ENCODE measurements at regions not wholly inside any gene's neighbourhood (a gene's known extent, or its start where the extent isn't known, plus 50 kb on each side); places are given as distances from the start of the nearest gene placed in this dataset.
A peak's percentile ranks its signal among the peaks of the same experiment; 100 is the strongest.

DNA sequence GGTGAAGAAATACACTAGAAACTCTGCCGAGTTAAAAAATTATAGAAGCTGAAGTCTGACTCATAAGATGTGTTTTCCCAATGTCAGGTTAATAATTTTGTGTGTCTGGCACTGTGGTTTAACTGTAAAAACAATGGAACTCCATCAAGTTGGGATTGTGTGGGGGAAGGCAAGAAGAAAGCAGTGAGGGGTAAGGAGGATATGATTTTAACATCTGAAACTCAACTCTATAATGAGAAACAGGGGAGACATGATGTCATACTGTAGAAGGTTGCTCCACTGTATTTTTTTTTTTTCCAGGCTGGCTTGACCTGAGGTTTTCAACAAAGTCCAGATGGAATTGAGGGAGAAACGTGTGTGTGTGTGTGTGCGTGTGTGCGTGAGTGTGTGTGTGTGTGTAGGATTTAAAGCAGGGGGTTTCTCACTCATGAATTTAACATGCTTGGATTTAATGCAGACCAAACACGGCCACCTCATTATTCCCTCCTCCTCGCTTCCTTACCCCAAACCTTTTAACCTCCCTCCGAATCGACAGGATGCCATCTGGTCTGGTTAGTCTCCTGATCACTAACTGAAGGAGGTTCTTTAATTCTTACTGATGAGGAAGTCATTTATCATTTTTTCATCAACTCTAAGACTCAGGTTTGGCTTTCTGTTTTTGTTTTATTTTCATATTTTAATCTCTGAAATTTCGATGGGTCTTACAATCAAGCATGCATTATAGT lies 140.2 kb upstream of the LPAR1 start:
- H3K9me3 ChIP-seq (replicated peaks; ENCODE audit: control insufficient read depth, insufficient read depth, low read length): no peaks in the 10 kb centered on the region
- no peaks in the 10 kb centered on the region for H3K4me1 ChIP-seq (ENCODE audit: control insufficient read depth, extremely low read depth, insufficient read depth, low read length)
- no peak overlapping the region for H3K27ac ChIP-seq (ENCODE audit: insufficient read depth, low read depth, low read length)
- no peaks in the 10 kb centered on the region for H3K27me3 ChIP-seq (ENCODE audit: control insufficient read depth in 2 of 2, insufficient read depth in 2 of 2, low read length in 2 of 2)
- H2AFZ ChIP-seq (ENCODE audit: low read depth, low read length): no peak overlapping the region
- no peak overlapping the region for H3K4me2 ChIP-seq (ENCODE audit: insufficient read depth, low read length)
- intact Hi-C loops (cut with micrococcal nuclease): no loop called here
- no peaks in the 10 kb centered on the region for H3K36me3 ChIP-seq (ENCODE audit: control insufficient read depth in 2 of 2, extremely low read depth in 1 of 2, insufficient read depth in 2 of 2, low read length in 2 of 2)
- DNase-seq (ENCODE audit: low read depth, low spot score) (peak; percentile 19), FAIRE-seq (no peak)
- H4K20me1 ChIP-seq (replicated peaks; ENCODE audit: control insufficient read depth, extremely low read depth, insufficient read depth, low read length): no peaks in the 10 kb centered on the region
- H3K9me1 ChIP-seq (replicated peaks; ENCODE audit: control insufficient read depth, extremely low read depth, insufficient read depth, low read length): no peaks in the 10 kb centered on the region
- BruUV-seq (replicated peaks): no TSS peak
- ChIA-PET POLR2A (no interaction called here), CTCF (no interaction called here)
- H3K79me2 ChIP-seq (ENCODE audit: control insufficient read depth, insufficient read depth, low read length): no peaks in the 10 kb centered on the region
- H3K4me3 ChIP-seq (replicated peaks in 1 of 3; ENCODE audit: insufficient read depth in 1 of 3, low read depth in 1 of 3, low read length in 3 of 3): no peak overlapping the region
- dilution Hi-C loops (cut with MboI; ENCODE audit: extremely low pct_ligation_motif_present, low sequenced_read_pairs): no loop called here
- no peak for TF ChIP-seq FOS (IDR thresholded peaks at IDR 0.05; ENCODE audit: borderline replicate concordance, insufficient read depth, low read length)
- H3K9ac ChIP-seq (replicated peaks; ENCODE audit: extremely low read depth, insufficient read depth, low read length): no peak overlapping the region

DNA sequence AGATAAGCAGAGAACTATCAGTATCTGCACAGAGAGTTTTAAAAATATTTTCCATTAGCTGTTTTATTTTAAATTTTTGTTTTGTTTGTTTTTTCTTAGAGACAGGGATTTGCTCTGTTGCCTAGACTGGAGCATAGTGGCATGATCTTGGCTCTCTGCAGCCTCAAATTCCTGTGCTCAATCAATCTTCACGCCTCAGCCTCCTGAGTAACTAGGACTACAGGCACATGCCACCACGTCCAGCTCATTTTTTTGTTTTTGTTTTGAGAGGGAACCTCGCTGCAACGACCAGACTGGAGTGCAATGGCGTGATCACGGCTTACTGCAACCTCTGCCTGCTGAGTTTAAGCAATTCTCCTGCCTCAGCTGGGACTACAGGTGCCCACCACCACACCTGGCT lies 138.2 kb upstream of the LPAR1 start:
- no peak for FAIRE-seq
- Histone ChIP-seq H3K9me1 (replicated peaks; ENCODE audit: control insufficient read depth, extremely low read depth, insufficient read depth, low read length) (no peaks in the 10 kb centered on the region), H3K4me1 (ENCODE audit: control insufficient read depth, extremely low read depth, insufficient read depth, low read length) (no peaks in the 10 kb centered on the region), H3K27ac (ENCODE audit: insufficient read depth, low read depth, low read length) (no peak overlapping the region), H3K27me3 (ENCODE audit: control insufficient read depth in 2 of 2, insufficient read depth in 2 of 2, low read length in 2 of 2) (no peaks in the 10 kb centered on the region), H3K4me3 (replicated peaks in 1 of 3; ENCODE audit: insufficient read depth in 1 of 3, low read depth in 1 of 3, low read length in 3 of 3) (no peak overlapping the region), H4K20me1 (replicated peaks; ENCODE audit: control insufficient read depth, extremely low read depth, insufficient read depth, low read length) (no peaks in the 10 kb centered on the region), H3K4me2 (ENCODE audit: insufficient read depth, low read length) (no peak overlapping the region), H3K9ac (replicated peaks; ENCODE audit: extremely low read depth, insufficient read depth, low read length) (no peak overlapping the region), H3K36me3 (ENCODE audit: control insufficient read depth in 2 of 2, extremely low read depth in 1 of 2, insufficient read depth in 2 of 2, low read length in 2 of 2) (no peaks in the 10 kb centered on the region), H3K79me2 (ENCODE audit: control insufficient read depth, insufficient read depth, low read length) (no peaks in the 10 kb centered on the region), H2AFZ (ENCODE audit: low read depth, low read length) (no peak overlapping the region), H3K9me3 (replicated peaks; ENCODE audit: control insufficient read depth, insufficient read depth, low read length) (no peaks in the 10 kb centered on the region)
- BruUV-seq (replicated peaks): no TSS peak
- no peak for DNase-seq (ENCODE audit: low read depth, low spot score)
- CTCF ChIA-PET: no interaction called here
- dilution Hi-C loops (cut with MboI; ENCODE audit: extremely low pct_ligation_motif_present, low sequenced_read_pairs): no loop called here
- TF ChIP-seq, protein P1, sequence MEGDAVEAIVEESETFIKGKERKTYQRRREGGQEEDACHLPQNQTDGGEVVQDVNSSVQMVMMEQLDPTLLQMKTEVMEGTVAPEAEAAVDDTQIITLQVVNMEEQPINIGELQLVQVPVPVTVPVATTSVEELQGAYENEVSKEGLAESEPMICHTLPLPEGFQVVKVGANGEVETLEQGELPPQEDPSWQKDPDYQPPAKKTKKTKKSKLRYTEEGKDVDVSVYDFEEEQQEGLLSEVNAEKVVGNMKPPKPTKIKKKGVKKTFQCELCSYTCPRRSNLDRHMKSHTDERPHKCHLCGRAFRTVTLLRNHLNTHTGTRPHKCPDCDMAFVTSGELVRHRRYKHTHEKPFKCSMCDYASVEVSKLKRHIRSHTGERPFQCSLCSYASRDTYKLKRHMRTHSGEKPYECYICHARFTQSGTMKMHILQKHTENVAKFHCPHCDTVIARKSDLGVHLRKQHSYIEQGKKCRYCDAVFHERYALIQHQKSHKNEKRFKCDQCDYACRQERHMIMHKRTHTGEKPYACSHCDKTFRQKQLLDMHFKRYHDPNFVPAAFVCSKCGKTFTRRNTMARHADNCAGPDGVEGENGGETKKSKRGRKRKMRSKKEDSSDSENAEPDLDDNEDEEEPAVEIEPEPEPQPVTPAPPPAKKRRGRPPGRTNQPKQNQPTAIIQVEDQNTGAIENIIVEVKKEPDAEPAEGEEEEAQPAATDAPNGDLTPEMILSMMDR (IDR thresholded peaks at IDR 0.05; ENCODE audit: extremely low read depth in 1 of 2, insufficient read depth in 1 of 2, low read depth in 1 of 2, low read length in 2 of 2): no peak
- TF ChIP-seq JUN (IDR thresholded peaks at IDR 0.05; ENCODE audit: borderline replicate concordance, insufficient read depth, insufficient read length, low read depth) (no peak), POLR2AphosphoS5 (IDR thresholded peaks at IDR 0.05; ENCODE audit: insufficient read depth, low read depth, low read length) (no peak)
- POLR2A ChIA-PET: no interaction called here
- intact Hi-C loops (cut with micrococcal nuclease): no loop called here

Data from endothelial cell of umbilical vein (primary cell).